ENCODE measurements at regions not wholly inside any gene's neighbourhood (a gene's known extent, or its start where the extent isn't known, plus 50 kb on each side); places are given as distances from the start of the nearest gene placed in this dataset.

DNA sequence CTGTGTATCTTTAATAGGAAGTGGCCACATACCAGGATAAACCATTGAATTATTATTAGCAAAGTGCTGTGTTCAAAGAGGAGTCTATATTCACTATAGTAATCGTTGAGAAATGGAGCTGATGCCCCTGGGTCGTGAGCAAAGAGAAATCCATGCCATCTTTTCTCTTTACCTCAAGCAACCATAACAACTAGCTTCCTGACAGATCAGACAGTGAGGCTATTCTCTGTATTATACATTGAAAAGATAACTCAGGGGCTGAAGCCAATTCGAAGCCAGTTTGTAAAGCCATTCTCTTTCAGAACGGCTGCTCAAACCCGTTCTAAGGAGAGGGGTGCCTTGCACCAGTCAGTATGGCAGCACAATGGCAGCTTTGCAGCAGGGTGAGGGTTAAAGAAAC is 680.6 kb downstream of the SEMA5A start:
- TF ChIP-seq CTCF (IDR thresholded peaks at IDR 0.05; ENCODE audit: low read length) (no peak), EZH2 (IDR thresholded peaks at IDR 0.05; ENCODE audit: borderline replicate concordance, low read length) (no peak)

Measured in OCI-LY1 (cell line).